ENCODE measurements at regions not wholly inside any gene's neighbourhood (a gene's known extent, or its start where the extent isn't known, plus 50 kb on each side); places are given as distances from the start of the nearest gene placed in this dataset.

- DNase-seq (ENCODE audit: low spot score): no peak
- TF ChIP-seq E2F4 (CRISPR knock-in tag; IDR thresholded peaks at IDR 0.05; ENCODE audit: borderline replicate concordance, low read depth): no peak
- no peak for TF ChIP-seq ZNF416 (CRISPR knock-in tag; IDR thresholded peaks at IDR 0.05)
- no peak for TF ChIP-seq CBFB (CRISPR knock-in tag; IDR thresholded peaks at IDR 0.05; ENCODE audit: low read depth)
- no peak for TF ChIP-seq TCF7 (CRISPR knock-in tag; IDR thresholded peaks at IDR 0.05; ENCODE audit: low read depth)
- TF ChIP-seq ZNF532 (CRISPR knock-in tag; IDR thresholded peaks at IDR 0.05; ENCODE audit: borderline replicate concordance): no peak
- no peak for TF ChIP-seq PRDM15 (CRISPR knock-in tag; IDR thresholded peaks at IDR 0.05)
- no peak for TF ChIP-seq TEAD4 (CRISPR knock-in tag; IDR thresholded peaks at IDR 0.05)
- TF ChIP-seq FOXP4 (CRISPR knock-in tag; IDR thresholded peaks at IDR 0.05): no peak
- no peak for TF ChIP-seq SMAD3 (CRISPR knock-in tag; IDR thresholded peaks at IDR 0.05; ENCODE audit: borderline replicate concordance)
- ChIA-PET CTCF (interaction anchor here (0.8 to 2.6 kb wide), 3 partner anchors 84 to 151 kb away, joined by 4 to 5 read pairs (median 4); partner anchors contain the start of gene SDC1), POLR2A (no interaction called here)
- no peak for ATAC-seq
- H3K9me3 Mint-ChIP-seq: no peaks in the 10 kb centered on the region
- peaks cover 3% of the 10 kb centered on the region; the same call in 1 of the 2 replicates for H3K27me3 Mint-ChIP-seq (ENCODE audit: low read depth)
- H3K27ac Mint-ChIP-seq: no peak overlapping the region
- no peaks in the 10 kb centered on the region for H3K36me3 Mint-ChIP-seq
- peaks cover 32% of the 10 kb centered on the region for H3K4me1 Mint-ChIP-seq
- no peak overlapping the region for H3K4me3 Mint-ChIP-seq
Observed at GRCh38 chr2:20140321-20141055, 84.4 kb downstream of the SDC1 start.

GRCh38 chr2:20139407-20140172 is 85.3 kb downstream of the SDC1 start:
- CTCF ChIA-PET: interaction anchor here (2.6 to 5.8 kb wide), 2 partner anchors 84 to 152 kb away, joined by 5 to 59 read pairs; partner anchors contain the start of gene SDC1
- DNase-seq (ENCODE audit: low spot score) (no peak), ATAC-seq (no peak)
- Mint-ChIP-seq H3K4me1 (peaks cover 33% of the 10 kb centered on the region), H3K27me3 (ENCODE audit: low read depth) (peaks cover 3% of the 10 kb centered on the region; the same call in 1 of the 2 replicates), H3K36me3 (no peaks in the 10 kb centered on the region), H3K27ac (no peak overlapping the region), H3K4me3 (no peak overlapping the region), H3K9me3 (no peaks in the 10 kb centered on the region)
- POLR2A ChIA-PET: no interaction called here
- TF ChIP-seq ZNF532 (CRISPR knock-in tag; IDR thresholded peaks at IDR 0.05; ENCODE audit: borderline replicate concordance) (no peak), USF1 (CRISPR knock-in tag; IDR thresholded peaks at IDR 0.05) (no peak)
